HG03378 (cell line): ENCODE measurements at regions not wholly inside any gene's neighbourhood (a gene's known extent, or its start where the extent isn't known, plus 50 kb on each side); places are given as distances from the start of the nearest gene placed in this dataset.

Source experiments
- ATAC-seq: cut with Tn5 transposase; IDR thresholded peaks from one replicate; pipeline ENCODE4 v1.9.1; 2021; ENCODE audit warnings: mild to moderate bottlenecking, moderate library complexity; ENCODE audit not compliant: unreplicated experiment

DNA sequence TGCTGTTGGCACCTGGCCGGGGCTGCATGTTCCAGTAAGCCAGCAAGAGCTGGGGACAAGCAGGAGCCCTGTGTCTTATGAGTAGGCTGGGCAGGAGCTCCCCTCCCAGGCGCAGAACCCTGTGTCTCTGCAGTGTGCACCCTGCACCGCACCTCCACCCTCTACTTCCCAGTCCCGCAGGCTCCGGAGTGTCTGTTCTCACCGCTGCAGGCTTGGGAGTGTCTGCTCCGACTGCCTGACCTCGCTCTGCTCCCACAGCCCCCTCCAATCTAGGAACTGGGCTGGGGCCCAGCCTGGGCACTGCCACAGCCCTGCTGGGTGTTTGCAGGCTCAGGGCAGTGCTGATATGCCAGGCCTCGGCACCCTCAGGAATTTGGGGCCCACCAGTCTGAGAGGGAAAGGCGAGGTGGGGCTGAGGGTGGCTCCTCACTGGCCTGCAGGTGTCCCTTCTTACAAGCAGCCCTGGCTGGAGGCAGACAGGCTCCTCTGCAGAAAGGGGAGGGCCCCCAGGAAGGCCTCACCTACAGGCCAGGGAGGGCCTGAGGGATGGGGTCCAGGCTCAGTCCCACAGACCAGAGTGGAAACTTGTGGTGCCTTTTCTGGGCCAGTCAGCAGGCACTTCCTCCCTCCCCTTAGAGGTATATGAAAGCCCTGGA lies 871.6 kb upstream of the GJE1 start:
- ATAC-seq = no peak

DNA sequence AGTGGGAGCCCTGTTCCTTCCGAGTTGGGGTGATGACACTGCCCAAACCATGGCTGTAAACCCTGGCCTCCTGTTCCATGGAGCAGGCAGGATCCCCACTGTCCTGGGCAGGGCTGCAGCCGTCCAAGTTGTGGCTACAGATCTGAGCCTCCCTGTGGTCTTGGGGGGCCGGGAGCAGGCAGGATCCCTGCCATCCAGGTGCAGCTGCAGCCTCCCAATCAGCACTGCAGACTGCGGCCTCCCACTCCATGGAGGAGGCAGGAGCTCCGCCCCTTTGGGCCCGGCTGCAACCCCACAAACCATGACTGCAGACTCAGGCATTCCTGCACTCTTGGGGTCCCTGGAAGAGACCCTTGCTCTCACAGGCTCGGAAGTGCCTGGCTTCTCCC lies 872.1 kb upstream of the GJE1 start:
- ATAC-seq = no peak

DNA sequence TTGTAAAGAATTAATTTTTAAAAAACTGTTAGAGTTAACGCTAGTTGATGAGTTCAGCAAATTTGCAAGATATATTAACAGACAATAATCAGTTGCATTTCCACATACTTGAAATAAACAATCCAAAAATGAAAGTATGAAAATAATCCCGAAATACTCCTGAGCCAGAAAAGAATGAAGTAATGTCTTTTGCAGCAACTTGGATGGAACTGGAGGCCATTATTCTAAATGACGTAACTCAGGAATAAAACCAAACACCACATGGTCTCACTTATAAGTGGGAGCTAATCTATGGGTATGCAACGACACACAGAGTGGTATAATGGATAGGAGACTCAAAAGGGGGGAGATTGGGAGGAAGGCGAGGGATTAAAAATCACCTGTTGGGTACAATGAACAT lies 872.9 kb upstream of the GJE1 start:
- ATAC-seq = no peak

DNA sequence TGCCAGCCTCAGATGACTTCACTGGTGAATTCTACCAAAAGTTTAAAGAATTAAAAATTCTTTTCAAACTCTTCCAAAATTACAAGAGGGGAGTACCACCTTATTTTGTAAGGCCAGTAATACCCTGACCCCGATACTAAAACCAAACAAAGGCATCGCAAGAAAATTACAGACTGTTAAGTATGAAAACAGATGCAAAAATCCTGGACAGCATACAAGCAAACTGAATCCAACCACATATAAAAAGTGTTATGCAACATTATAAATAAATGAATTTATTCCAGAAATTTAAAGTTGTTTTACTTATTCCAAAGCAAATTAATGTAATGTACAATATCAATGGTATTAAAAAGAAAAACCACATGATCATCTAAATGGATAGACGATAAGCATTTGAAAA lies 873.6 kb upstream of the GJE1 start:
- no peak for ATAC-seq

DNA sequence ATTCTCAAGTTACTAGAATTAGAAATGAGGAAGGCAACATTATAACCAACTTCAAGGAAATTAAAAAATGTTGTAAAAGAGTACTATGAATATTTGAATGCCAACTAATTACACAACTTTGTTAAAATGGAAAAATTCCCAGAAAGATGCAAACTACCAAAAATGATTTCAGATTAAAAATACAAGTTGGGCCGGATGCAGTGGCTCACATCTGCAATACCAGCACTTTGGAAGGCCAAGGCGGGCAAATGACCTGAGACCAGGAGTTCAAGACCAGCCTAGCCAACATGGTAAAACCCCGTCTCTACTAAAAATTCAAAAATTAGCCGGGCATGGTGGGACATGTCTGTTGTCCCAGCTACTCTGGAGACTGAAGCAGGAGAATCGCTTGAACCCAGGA lies 874.2 kb upstream of the GJE1 start:
- no peak for ATAC-seq

DNA sequence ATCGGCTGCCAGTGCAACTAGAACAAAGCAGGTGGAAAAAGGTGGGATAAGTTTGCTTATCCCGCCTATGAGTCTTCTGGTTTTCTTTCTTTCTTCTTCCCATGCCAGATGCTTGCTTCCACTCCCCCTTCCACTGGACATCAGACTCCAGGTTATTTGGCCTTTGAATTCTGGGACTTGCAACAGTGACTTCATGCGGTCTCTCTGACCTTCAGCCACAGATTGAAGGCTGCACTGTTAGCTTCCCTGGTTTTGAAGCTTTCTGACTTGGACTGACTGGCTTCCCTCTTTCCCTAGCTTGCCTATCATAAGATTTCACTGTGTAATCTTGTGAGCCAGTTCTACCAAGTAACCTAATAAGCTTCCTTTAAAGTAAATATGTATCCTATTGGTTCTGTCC lies 878.4 kb upstream of the GJE1 start:
- ATAC-seq = no peak

DNA sequence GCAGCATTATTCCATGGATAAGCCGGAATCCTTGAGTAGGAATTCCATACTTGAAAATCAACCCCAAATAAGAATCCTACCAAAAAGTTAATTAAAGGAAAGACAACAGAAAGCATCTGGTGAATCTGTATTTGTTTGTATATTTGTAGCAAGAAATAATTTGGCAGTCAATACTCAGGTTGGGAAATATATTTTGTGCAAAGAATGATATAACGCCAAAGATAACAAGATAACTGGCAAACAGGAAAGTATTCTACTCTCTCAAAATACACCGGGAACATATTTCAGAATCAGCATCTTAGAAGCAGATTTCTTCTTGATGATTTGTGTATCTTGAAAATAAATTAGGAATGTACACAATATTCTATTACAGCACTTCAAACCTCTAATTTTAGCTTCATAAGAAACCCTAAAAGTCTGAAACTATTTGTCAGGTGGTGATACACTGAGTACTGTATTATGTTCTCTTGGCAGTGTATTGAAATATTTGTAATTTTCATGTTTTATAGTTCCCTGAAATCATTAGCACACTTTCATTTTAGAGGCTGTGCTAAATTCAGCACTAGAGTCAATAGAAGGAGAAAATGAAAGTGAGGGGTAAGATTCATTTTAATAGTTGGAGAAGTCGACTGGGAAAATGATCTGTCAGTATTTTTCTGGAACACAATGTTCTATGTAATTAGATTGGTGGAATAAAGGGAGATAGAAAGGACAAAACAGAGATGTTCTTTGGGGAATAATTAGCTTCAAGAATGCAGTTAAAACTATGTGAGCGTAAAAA lies 879.7 kb upstream of the GJE1 start:
- ATAC-seq = no peak

DNA sequence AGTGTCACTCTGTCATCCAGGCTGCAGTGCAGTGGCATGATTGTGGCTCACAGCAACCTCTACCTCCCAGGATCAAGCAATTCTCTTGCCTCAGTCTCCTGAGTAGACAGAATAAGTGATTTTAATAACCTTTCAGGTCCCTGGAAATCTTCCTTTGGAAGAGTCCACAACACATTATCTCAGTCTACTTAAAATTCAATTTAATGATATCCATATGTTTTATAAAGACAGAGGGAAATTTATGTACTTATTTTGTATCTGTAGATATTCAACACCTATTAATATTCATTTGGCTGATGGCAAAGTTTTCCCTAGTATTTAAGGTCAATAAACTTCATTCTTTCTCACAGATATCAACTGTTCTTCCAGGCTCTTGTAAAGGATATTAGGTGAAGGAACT lies 881.4 kb upstream of the GJE1 start:
- no peak for ATAC-seq

DNA sequence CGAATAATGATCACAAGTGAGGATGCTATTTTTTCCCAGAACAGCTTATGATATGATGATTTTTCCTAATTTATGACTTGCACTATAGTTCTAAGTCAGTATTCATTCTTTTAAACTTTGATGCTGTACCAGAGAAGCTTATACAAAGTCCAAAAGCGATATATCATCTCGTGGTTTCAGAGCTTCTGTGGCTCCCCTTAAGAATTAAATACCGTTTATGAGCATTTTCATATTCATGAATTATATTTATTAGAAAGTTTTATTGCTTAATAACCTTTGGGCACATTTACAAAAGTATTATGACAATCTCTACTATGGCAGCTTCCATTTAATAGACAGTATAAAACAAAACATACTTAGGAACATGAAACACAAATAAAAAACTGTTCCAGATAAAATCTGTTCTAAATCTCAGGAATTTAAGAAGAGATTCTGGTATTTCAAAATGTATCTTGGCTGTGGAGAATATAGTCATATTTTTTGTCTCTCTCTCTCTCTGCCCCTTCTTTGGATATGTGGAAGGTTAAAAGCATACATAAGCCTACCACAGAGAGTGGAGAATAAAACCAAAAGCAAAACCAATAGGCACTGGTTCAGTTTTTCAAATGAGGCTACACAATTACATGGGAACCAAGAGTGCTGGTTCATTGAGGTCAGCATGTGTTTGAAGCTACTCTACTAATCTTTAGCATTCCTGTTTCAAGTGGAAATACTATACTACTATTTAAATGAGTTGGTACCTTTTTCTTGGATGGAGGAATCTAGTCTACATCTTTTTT lies 884.5 kb upstream of the GJE1 start:
- peak; percentile 68 for ATAC-seq

DNA sequence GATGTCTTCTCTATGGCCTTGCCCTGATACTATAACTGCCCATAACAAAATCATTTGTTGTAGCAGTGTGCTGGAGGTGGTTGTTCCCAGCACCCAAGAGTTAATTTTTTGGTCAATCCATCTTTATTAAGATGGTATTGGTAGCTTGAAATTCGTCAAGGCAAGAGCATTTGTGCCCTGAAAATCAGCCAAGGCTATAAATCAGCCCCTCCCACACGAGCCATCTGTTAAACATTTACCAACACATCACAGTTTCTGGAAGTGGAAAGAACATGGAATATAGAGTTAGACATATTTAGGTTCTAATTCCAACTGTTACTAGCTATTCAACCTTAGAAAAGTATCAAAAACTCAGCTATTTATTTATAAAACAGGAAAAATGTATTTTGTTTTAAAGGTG lies 888.4 kb upstream of the GJE1 start:
- ATAC-seq = no peak

DNA sequence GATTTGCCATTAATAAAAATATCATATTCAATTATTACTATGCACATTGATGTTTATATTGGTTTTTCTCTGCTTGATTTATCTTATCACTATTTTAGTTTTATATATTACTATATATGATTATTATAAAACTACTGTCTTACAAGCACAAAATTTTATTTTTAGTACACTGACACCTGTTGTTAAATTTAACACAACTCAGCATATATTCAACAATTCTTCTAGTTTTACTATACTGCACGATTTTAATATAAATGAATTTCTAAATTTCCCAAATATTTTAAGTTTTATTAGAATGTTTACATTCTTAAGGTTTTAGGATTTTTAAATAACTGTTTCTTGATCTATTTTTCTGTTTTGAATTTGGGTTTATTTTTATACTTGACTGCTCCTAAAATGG lies 889.8 kb upstream of the GJE1 start:
- ATAC-seq = no peak

DNA sequence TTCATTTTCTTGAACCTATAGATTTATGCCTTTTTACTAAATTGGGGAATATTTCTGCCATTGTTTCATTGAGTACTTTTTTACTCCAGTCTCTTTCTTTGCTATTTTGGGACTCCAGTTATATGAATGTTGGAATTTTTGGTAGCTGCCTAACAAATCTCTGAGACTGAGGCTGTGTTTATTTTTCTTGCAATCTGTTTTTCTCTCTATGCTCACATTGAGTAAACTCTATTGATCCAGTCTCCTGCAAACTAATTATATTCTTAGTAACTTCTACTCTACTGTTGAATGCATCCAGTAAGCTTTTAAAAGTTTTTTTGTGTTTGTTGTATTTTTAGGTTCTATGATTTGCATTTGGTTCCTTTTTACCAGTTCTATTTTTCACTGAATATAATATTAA lies 903.4 kb upstream of the GJE1 start:
- ATAC-seq = no peak

DNA sequence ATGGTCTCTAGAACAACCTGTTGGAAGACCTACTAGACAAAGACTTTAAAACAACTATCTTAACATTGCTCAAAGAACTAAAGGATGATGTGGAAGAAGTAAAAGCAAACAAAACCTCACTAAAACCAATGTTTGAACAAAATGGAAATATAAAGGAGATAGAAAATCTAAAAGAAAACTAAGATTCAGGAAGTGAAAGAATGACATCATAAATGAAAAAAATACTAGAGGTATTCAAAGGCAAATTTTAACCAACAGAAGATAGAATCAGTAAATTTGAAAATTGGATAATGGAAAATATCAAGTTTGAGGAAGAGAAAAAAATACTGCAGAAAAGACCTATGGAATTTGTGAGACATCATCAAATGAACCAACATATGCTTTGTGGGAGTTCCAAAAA lies 914.1 kb upstream of the GJE1 start:
- ATAC-seq = no peak

DNA sequence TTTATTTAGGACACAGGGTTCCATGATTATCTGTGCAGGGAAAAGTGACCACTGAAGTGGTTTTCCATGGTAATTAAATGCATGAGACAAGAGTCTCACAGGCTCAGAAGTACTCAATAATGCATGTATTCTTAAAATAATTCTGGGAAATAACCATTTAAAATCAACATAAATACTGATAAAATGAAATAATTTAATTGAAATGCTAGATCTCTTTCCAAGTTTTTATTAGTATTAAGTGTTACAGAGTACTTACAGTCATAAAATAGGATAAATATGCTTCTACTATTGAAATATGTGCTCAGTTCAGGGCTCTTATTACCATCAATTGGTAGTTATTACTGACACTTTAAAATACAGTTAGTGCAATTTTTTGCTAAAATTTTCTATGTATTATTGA lies 916.0 kb upstream of the GJE1 start:
- ATAC-seq = no peak

DNA sequence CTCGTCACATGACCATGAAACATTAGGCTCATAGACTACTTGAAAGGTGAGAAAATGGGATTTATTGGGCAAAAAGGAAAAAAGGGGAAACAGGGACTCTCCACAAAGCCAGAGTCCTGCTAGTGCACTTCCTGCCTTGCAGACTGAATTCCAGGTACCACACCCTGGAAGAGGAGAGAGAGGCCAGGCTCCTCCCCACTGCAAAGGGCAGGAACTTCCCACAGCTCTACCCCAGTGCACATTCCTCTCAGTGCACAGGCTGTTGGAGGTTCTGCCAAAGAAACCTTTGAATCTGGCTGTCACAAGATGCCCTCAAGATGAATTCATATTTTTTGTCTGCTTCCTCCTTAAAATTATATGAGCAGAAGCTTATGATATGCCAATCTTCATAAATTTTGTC lies 920.4 kb upstream of the GJE1 start:
- no peak for ATAC-seq

DNA sequence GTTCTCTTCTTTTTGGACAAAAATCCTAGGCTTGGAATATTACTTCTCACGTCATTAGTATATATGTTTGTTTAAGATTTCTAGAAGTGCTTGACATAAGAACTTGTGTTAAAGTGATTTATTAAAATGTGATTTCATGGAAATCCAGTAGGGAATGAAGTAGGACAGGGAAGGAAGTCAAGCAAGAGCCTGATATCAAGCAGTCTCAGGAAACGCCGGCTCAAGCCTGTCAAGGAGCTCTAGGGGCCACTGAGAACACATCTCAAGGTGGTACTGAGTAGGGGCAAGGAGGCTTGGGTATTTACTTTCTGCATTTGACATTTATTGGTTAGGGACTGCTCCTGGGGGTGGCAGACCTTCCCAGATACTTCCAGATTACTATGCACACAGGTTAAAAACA lies 920.9 kb upstream of the GJE1 start:
- no peak for ATAC-seq

DNA sequence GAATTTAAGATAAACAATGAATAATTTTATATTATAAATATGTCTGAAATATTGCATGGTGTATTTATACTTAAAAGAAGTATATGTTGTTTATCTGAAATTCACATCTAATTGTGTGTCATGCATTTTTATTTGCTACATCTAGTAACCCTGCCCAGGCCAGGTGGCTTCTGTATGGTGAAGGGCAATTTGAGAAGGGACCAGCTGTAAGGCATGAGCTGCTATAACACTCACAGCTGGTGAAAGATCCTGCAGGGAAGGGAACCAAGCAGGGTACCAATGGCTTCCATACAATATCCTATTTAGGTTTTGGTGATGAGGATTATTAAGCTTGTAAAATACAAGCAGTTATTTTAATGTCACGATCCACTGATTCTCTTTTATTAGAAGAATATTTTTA lies 921.8 kb upstream of the GJE1 start:
- no peak for ATAC-seq

DNA sequence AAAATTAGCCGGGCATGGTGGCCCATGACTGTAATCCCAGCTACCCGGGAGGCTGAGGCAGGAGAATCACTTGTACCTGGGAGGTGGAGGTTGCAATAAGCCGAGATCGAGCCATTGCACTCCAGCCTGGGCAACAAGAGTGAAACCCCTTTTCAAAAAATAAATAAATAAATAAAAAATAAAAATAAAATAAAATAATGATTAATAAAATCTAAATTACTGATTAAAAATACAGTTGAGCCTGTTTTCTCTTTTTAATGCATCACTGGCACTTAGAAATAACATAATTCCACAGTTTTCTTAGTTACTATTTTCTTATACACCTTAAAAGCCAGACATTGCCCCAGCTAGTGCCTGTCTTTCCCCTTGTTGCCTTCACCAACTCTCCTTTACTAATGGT lies 922.8 kb upstream of the GJE1 start:
- no peak for ATAC-seq

DNA sequence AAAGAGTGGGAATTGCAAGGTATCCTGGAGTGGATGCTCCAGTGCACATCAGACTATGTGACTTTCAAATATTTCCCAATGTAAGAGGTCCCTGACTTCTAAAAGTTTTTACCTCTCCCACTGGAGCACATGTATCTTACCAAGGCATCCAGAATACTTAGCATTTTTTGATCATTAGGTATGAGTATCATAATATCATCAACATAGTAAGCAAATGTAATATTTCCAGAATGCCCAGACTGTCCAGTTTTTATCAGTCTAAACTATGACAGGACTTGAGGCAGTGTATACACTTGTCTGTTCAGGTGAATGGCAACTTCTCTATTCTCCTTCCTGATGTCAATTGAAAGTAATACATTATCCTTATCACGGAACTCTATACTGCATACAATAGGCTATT lies 924.6 kb upstream of the GJE1 start:
- no peak for ATAC-seq

DNA sequence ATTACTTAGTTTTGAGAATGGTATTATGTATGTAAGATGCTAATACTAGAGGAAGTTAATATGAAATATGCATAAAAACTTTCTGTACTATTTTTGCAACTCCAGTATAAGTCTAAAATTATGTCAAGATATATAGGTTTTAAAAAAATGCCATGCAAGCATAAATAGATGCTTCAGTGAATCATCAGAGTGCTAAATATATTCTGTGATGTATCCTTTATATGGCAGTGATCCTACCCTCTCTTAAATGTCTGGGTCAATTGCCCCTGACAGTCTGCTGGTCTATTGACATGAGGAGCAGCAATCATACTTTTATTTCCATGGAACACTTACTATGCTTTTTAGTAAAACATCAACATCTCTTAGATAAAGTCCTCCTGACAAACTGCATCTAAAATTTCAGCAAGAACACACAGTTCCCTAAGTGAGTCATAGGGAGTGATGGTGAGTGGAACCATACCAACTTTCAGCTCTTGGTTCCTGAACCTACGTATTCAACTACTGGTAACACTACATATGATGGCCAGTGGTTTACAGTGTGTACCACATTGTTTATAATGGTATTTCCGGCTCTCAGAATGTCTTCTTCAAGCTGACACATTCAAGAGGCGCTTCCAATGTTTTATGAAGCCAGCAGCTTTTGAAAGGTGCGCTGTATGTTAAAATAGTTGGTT lies 928.7 kb upstream of the GJE1 start:
- ATAC-seq = no peak

DNA sequence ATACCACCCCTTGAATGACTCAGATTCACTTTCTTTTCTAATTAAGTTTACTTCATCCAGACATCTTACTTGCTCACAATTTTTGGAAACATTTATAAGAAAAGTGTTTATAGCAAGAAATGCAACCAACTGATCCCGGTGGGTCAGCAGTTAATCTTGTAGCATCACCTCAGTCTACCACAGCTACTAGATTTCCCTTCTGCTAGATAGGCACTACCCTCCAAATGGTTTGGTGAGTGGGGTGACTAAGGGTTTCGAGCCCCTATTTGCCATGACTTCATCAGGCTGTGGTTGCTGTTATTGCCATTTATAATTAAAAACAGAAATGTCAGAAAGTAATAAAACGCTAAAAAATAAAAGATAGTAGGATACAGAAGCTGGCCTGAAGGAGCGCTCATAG lies 930.1 kb upstream of the GJE1 start:
- ATAC-seq = no peak

DNA sequence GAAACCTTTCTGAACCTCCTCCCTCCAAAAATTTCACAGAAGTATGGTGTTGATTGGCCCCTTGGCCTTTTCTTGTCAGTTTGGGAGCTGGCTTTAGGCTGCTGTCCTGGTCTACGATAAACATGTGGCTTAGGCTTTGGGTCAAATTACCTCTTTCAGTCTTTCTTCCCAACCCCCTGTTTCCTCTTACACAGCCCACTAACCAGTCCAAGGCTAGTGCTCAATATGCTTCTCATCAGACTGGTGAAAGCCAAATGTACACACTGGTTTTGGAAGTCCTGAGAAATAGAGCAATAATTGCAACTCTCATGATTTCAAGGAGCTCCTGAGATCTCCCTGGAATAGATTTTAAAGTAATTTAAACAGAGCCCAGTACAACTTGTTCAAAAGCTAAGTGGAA lies 933.7 kb upstream of the GJE1 start:
- ATAC-seq = no peak
